ENCODE measurements at regions not wholly inside any gene's neighbourhood (a gene's known extent, or its start where the extent isn't known, plus 50 kb on each side); places are given as distances from the start of the nearest gene placed in this dataset.
A peak's percentile ranks its signal among the peaks of the same experiment; 100 is the strongest.
"Not testable (repeated sequence)": the region's sequence is repeated elsewhere in the genome, so short reads cannot be mapped to it uniquely, and the experiment has no call there.

GRCh38 chrX:46234775-46235174 lies 310.4 kb downstream of the ZNF674 start:
- FAIRE-seq (no peak), DNase-seq (ENCODE audit: low spot score) (no peak)

DNA sequence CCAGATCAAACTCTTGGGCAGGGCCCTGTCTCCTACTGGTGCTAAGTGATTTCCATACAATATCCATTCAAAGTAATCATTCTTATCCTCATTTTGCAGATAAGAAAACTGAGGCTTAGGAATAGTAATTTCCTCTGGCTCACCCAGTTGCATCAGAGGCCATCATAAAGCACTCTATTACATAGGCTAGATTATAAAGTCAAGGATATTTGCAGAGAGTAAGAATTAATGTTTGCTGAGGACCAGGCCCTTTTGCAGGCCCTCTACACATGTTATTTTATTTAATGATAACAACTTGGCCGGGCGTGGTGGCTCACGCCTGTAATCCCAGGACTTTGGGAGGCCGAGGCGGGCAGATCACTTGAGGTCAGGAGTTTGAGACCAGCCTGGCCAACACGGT lies 316.8 kb downstream of the ZNF674 start:
- DNase-seq (ENCODE audit: low spot score) (no peak), FAIRE-seq (no peak)

GRCh38 chrX:46226422-46226821 lies 318.8 kb downstream of the ZNF674 start:
- no peak for FAIRE-seq
- no peak for DNase-seq (ENCODE audit: low spot score)

GRCh38 chrX:46223499-46223898 lies 321.7 kb downstream of the ZNF674 start:
- not testable (repeated sequence) for FAIRE-seq; DNase-seq (ENCODE audit: low spot score)

- no peak for FAIRE-seq
- no peak for DNase-seq (ENCODE audit: low spot score)
Measured at GRCh38 chrX:46220822-46221221, 324.4 kb downstream of the ZNF674 start.

DNA sequence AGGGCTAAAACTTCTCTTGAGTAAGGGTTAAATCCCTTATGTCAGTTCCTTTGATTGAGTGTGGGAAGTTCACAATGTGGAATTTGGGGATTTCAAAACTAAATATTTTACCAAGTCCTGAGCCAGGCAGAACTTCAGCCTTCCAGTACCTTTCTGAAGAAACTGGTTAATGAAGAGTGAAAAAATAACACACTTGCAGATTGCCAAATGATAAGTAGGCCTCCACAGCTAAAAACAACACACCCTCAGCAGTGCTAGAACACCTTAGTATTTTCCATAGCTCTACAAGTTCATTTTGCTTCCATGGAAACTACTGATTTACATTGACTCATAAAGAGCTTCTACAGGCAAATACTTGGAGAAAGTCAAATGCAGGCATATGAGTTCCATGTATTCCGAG lies 326.8 kb downstream of the ZNF674 start:
- DNase-seq (ENCODE audit: low spot score) (no peak), FAIRE-seq (no peak)

DNA sequence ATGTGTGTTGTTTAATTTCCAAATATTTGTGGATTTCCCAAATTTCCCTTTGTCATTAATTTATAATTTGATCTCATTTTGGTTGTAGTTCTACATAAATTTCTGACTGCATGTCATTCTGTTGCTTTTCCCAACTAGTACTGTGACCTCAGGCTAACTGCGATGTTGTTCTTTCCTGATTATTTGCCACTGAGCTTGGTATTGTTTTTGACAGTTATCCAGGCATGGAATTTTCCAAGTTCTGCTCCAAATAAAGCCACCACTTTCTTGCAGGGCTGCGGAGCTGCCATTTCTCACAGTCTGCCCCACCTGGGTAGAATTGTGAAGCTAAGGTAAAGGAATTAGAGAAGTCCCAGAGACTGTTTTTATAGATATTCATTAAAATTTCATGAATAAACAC lies 328.8 kb downstream of the ZNF674 start:
- FAIRE-seq (no peak), DNase-seq (ENCODE audit: low spot score) (no peak)

- DNase-seq (ENCODE audit: low spot score) (no peak), FAIRE-seq (no peak)
Measured at GRCh38 chrX:46211079-46211478, 334.1 kb downstream of the ZNF674 start.

- FAIRE-seq, result peak; percentile 54
- DNase-seq (ENCODE audit: low spot score), result peak; percentile 7
Measured at GRCh38 chrX:46209768-46210167, 335.5 kb downstream of the ZNF674 start.

- FAIRE-seq, result peak; percentile 14
- DNase-seq (ENCODE audit: low spot score), result no peak
Measured at GRCh38 chrX:46209037-46209436, 336.2 kb downstream of the ZNF674 start.

DNA sequence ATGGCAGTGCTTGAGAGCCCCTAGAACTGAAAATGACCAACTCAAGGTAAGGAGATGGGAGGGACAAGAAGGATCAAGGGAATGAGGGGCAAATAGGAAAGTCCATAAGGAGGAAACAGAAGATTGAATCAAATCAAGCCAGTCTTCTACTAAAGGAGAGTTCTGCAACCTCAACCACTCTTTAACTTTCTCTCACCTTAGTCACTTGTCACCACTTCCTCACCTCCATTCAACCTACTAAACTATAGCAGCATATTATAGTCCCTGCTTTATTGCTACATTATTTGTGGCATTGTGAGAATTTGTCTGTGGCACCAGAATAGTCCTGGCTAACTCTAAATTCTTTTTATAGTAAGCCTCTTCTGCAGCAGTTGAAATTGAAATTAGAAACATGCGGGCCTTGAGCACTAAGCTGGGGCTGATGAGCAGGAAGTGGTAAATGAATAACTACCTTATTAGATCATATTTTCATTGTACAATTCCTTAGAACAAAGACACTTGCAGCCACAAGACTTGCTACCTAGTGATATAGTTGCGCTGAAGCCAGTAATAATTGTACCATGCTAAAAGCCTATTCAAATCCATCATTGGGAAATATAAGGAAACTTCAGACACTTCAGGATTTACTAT lies 336.9 kb downstream of the ZNF674 start:
- peak; percentile 90 for FAIRE-seq
- peak; percentile 52 for DNase-seq (ENCODE audit: low spot score)

- DNase-seq (ENCODE audit: low spot score), result peak; percentile 54
- FAIRE-seq, result peak; percentile 65
Measured at GRCh38 chrX:46204721-46205422, 340.3 kb downstream of the ZNF674 start.

GRCh38 chrX:46202733-46203514 lies 342.3 kb downstream of the ZNF674 start:
- FAIRE-seq (no peak), DNase-seq (ENCODE audit: low spot score) (peak; percentile 8)

- no peak for FAIRE-seq
- DNase-seq (ENCODE audit: low spot score), result no peak
Measured at GRCh38 chrX:46200413-46200812, 344.8 kb downstream of the ZNF674 start.

DNA sequence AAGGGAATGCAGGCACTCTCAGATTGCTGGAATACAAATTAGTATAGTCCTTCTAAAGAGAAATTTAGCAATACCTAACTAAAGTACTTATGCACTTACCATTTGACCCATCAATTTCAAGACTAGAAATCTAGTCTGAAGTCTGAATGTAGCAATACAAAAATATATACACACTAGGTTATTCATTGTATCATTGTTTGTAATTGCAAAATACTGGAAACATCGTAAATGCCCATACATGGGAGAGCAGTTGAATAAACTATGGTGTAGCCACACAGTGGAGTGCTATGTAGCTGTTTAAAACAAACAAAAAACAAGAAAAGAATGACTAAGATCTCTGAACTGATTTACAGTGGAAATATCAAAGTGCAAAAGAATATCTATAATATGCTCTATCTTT lies 346.4 kb downstream of the ZNF674 start:
- no peak for DNase-seq (ENCODE audit: low spot score)
- no peak for FAIRE-seq

GRCh38 chrX:46186811-46187106 lies 358.5 kb downstream of the ZNF674 start:
- not testable (repeated sequence) for FAIRE-seq; DNase-seq (ENCODE audit: low spot score)

- DNase-seq (ENCODE audit: low spot score), result peak; percentile 5
- peak; percentile 30 for FAIRE-seq
Measured at GRCh38 chrX:46185923-46186810, 359.1 kb downstream of the ZNF674 start.

DNA sequence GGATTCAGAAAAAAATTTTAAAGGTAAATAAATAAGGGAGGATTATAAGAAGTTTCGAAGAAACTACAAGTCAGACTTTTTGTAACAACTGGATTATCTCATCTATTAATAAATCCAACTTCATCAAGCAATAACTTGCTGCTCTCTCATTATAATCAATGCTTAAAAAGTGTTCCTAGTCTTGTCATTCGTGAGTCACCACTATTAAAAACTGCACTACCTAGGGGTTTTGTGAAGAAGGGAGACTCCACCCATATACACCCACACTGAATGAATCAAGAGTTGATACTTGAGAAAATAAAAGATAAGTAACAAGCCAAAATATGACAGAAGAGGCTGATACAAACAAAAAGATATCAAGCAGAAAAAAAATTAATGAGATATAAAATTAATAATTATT lies 360.5 kb downstream of the ZNF674 start:
- DNase-seq (ENCODE audit: low spot score) (no peak), FAIRE-seq (peak; percentile 59)

GRCh38 chrX:46180258-46180687 lies 364.9 kb downstream of the ZNF674 start:
- FAIRE-seq (peak; percentile 98), DNase-seq (ENCODE audit: low spot score) (peak; percentile 92)

DNA sequence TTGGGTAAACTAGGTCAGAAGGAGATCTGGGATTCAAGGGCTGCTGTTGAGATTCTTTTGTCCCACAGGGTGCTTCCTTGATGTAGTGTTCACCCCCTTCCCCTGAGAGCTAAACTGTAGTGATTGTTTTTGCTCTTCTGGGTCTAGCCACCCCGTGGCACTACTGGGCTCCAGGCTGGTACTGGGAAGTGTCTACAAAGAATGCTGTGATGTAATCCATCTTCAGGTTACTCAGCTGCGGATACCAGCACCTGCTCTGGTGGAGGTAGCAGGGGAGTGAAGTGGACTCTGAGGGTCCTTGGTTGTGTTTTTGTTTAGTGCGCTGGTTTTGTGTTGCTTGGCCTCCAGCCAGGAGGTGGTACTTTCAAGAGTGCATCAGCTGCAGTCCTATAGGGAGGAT lies 365.5 kb downstream of the ZNF674 start:
- DNase-seq (ENCODE audit: low spot score), result peak; percentile 53
- no peak for FAIRE-seq

DNA sequence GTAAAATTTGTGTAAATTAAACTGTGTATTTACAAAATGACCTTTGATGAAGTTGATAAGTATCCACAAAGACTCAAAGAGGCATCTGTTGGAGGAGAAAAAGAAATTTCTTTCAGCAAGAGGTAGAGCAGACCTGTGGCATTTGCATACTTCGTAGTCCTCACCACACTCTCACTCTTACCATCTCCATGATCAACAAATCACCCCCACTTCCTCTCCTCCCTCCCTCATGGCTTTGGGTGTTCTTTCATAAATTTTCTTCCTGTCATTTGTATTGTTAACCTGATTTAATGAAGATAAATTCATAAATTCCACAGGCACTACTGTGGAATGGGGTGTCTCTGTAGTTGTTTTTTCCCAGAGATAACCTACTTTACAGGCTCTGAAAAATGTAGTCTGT lies 366.5 kb downstream of the ZNF674 start:
- no peak for DNase-seq (ENCODE audit: low spot score)
- no peak for FAIRE-seq

Measured in RCC 7860 (cell line).